ENCODE measurements at regions not wholly inside any gene's neighbourhood (a gene's known extent, or its start where the extent isn't known, plus 50 kb on each side); places are given as distances from the start of the nearest gene placed in this dataset.

DNA sequence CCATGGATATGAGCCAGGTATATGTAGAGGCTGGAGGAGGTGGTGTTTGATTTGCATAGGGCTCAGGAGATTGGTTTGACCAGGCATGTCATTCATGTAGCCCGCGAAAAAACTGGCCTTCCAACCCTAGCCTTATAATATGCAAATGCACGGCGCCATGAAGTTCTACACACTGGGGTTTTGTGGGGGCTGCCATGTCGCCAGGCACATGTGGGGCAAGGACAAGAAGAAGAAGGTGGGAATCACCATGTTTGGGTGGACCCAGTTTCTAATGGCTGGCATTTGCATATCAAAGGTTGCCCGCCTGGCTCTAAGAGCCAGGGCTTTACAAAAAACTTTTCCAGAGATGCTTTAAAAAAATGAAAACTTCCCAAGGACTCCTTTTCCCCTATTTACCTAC is 1251.0 kb downstream of the PCDH18 start:
- H3K27me3 ChIP-seq (ENCODE audit: low read depth), result no peaks in the 10 kb centered on the region
- no peaks in the 10 kb centered on the region for H3K9me3 ChIP-seq
- H3K4me1 ChIP-seq, result no peaks in the 10 kb centered on the region
- TF ChIP-seq, protein P1, sequence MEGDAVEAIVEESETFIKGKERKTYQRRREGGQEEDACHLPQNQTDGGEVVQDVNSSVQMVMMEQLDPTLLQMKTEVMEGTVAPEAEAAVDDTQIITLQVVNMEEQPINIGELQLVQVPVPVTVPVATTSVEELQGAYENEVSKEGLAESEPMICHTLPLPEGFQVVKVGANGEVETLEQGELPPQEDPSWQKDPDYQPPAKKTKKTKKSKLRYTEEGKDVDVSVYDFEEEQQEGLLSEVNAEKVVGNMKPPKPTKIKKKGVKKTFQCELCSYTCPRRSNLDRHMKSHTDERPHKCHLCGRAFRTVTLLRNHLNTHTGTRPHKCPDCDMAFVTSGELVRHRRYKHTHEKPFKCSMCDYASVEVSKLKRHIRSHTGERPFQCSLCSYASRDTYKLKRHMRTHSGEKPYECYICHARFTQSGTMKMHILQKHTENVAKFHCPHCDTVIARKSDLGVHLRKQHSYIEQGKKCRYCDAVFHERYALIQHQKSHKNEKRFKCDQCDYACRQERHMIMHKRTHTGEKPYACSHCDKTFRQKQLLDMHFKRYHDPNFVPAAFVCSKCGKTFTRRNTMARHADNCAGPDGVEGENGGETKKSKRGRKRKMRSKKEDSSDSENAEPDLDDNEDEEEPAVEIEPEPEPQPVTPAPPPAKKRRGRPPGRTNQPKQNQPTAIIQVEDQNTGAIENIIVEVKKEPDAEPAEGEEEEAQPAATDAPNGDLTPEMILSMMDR (IDR thresholded peaks at IDR 0.05), result no peak
- no peaks in the 10 kb centered on the region for H3K36me3 ChIP-seq
- intact Hi-C loops (cut with DNase I), result no loop called here
- H3K27ac ChIP-seq, result no peak overlapping the region
- DNase-seq (no peak), ATAC-seq (no peak)
- no peak overlapping the region for H3K4me3 ChIP-seq

DNA sequence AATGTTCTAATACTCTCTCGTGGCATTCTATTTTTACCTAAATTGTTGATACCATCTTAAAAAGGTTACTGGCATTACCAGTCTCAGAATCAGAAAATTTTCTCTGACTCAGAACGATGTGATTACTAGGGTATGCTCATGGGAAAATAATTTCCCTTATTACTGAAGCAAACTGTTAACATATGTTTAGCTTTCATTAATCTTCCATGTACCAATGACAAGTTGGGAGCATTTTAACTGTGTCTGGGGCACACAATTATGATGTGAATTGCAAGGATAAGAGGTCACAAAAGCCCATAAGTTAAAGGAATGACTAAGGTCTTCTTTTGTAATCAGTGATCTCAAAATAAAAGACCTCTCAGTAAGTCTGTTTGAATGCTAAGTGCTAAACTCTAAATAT is 1254.6 kb downstream of the PCDH18 start:
- Histone ChIP-seq H3K36me3 (no peaks in the 10 kb centered on the region), H3K4me3 (no peak overlapping the region), H3K4me1 (no peaks in the 10 kb centered on the region), H3K27ac (no peak overlapping the region), H3K9me3 (no peaks in the 10 kb centered on the region), H3K27me3 (ENCODE audit: low read depth) (no peaks in the 10 kb centered on the region)
- intact Hi-C loops (cut with DNase I), result no loop called here
- no peak for DNase-seq
- TF ChIP-seq, protein P1 (IDR thresholded peaks at IDR 0.05), result no peak
- no peak for ATAC-seq

DNA sequence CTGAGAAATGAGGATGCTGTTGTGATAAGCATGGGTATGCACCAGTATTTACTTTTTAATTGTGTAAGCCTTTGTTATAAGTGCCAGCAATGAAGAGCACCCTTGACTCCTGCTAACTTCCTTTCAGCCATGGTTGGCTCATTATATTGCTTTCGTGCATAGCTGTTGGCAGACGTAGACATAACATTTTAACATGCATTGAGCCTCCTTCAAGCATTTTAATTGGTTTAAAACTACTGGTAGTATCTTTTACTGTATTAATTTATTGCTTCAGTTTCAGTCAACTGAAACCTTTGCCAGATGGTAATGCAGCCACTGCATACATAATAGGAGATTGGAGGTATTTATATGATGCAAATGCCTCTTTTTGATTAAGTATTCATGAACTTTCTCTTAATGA is 1285.4 kb downstream of the PCDH18 start:
- intact Hi-C loops (cut with DNase I), result no loop called here
- TF ChIP-seq, protein P1 (IDR thresholded peaks at IDR 0.05), result no peak
- no peak overlapping the region for H3K4me3 ChIP-seq
- no peaks in the 10 kb centered on the region for H3K27me3 ChIP-seq (ENCODE audit: low read depth)
- no peak for ATAC-seq
- H3K4me1 ChIP-seq, result no peaks in the 10 kb centered on the region
- no peak overlapping the region for H3K27ac ChIP-seq
- DNase-seq, result no peak
- no peaks in the 10 kb centered on the region for H3K9me3 ChIP-seq
- H3K36me3 ChIP-seq, result no peaks in the 10 kb centered on the region

DNA sequence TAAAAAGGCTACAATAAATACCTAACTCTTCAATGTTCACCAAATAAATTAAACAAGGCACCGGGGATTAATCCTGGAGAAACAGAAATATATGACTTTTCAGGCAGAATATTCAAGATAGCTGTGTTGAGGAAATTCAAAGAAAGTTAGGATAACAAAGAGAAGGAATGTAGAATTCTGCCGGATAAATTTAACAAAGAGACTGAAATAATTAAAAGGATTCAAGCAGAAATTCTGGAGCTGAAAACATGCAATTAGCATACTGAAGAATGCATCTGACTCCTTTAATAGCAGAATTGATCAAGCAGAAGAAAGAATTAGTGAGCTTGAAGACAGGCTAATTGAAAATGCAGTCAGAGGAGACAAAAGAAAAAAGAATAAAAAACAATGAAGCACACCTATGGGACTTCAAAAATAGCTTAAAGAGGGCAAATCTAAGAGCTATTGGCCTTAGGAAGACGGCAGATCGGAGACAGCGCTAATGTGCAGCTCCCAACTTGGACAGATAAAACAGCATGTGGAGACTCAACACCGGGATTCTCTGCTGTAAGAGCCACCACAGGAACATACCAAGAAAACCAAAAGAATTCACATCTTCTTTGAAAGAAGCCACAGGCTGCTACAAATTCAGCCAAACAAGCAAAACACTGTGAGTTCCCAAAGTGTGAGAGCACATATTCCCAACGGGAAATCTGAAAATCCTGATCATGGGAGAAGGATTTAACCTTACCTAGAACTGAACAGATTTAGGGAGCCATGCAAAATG is 1290.9 kb downstream of the PCDH18 start:
- intact Hi-C loops (cut with DNase I), result no loop called here
- Histone ChIP-seq H3K27ac (no peak overlapping the region), H3K27me3 (ENCODE audit: low read depth) (no peaks in the 10 kb centered on the region), H3K36me3 (no peaks in the 10 kb centered on the region), H3K4me1 (no peaks in the 10 kb centered on the region), H3K9me3 (no peaks in the 10 kb centered on the region), H3K4me3 (no peak overlapping the region)
- DNase-seq (no peak), ATAC-seq (no peak)
- TF ChIP-seq, protein P1 (IDR thresholded peaks at IDR 0.05), result no peak

DNA sequence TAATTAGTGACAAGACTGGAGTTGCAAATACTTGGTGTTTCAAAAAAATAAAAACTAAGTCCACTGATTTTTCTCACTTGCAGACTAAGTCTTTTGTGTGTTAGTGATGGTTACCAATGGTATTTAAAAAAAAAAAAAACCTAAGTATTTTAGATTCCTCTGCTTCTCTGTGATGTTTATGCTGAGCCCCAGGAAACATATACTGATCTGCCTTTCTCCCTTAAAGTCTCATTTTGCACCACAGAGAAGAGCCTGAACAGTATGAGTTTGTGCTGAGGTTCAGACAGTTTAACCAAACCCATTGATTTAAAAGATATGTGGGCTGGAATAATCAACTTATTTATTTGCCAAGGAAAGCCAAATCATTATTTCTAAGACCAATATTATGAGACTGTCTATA is 1305.0 kb downstream of the PCDH18 start:
- Histone ChIP-seq H3K4me1 (no peaks in the 10 kb centered on the region), H3K36me3 (no peaks in the 10 kb centered on the region), H3K9me3 (no peaks in the 10 kb centered on the region), H3K27me3 (ENCODE audit: low read depth) (no peaks in the 10 kb centered on the region), H3K4me3 (no peak overlapping the region), H3K27ac (no peak overlapping the region)
- DNase-seq (no peak), ATAC-seq (no peak)
- TF ChIP-seq, protein P1 (IDR thresholded peaks at IDR 0.05), result no peak
- intact Hi-C loops (cut with DNase I), result no loop called here

Data from lower lobe of right lung (tissue), 2 donors.